ENCODE measurements at regions not wholly inside any gene's neighbourhood (a gene's known extent, or its start where the extent isn't known, plus 50 kb on each side); places are given as distances from the start of the nearest gene placed in this dataset.

DNA sequence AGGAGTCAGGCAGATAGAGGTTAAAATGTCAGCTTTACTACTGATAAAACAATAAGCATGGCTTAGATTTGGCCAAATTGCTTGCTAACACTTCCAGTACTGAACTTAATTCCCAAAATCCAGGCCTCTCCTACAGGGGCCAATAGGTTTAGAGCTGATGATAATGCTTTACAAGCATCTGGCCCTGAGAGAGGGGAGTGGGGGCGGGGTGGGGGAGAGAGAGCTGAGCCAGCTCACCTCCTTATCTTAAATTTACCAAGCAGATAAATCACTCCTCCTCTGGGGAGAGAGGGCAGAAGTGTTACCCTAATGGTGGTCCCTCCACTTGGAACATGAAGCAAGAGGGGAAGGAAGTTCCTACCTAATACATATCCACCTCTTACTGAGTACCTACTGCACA lies 182.2 kb upstream of the CRY1 start:
- Histone ChIP-seq H3K9me3 (ENCODE audit: insufficient read depth in 2 of 2, low read depth in 1 of 2, low read length in 1 of 2) (peaks cover 0 to 3% of the 10 kb centered on the region in 2 experiments; a peak in 1 of 4 replicates), H4K20me1 (replicated peaks in 1 of 2; ENCODE audit: control insufficient read depth in 1 of 2, insufficient read depth in 2 of 2, low read length in 2 of 2) (no peaks in the 10 kb centered on the region), H3K23me2 (ENCODE audit: low read depth, low read length) (peaks cover 3% of the 10 kb centered on the region; the same call in 1 of the 2 replicates), H4K8ac (ENCODE audit: extremely low read depth, insufficient read depth, low read length) (no peak overlapping the region), H3K4me3 (ENCODE audit: extremely low read depth in 1 of 4, insufficient read depth in 2 of 4, low read depth in 3 of 4, low read length in 4 of 4) (no peak overlapping the region), H3K27ac (ENCODE audit: low read depth, low read length) (no peak overlapping the region), H3K56ac (replicated peaks; ENCODE audit: insufficient read length, low read depth, low read length) (no peak overlapping the region), H3K14ac (ENCODE audit: insufficient read length) (no peak overlapping the region), H2BK15ac (ENCODE audit: low read length) (no peak overlapping the region), H2BK5ac (ENCODE audit: low read depth, low read length) (no peak overlapping the region), H2BK12ac (ENCODE audit: low read depth, low read length) (no peak overlapping the region), H3K79me2 (ENCODE audit: control insufficient read depth in 1 of 2, insufficient read depth in 2 of 2, low read length in 2 of 2) (no peaks in the 10 kb centered on the region), H2AK5ac (ENCODE audit: low read depth, low read length) (no peak overlapping the region), H3K4ac (replicated peaks; ENCODE audit: insufficient read length, low read depth, low read length) (no peak overlapping the region), H3K18ac (ENCODE audit: extremely low read depth, low read length) (no peak overlapping the region), H2AFZ (ENCODE audit: low read length) (no peak overlapping the region), H3K9ac (replicated peaks in 1 of 4; ENCODE audit: extremely low read depth in 1 of 4, low read depth in 3 of 4, low read length in 3 of 4) (no peak overlapping the region), H4K91ac (replicated peaks; ENCODE audit: insufficient read length, low read length) (no peak overlapping the region), H3K4me2 (ENCODE audit: insufficient read depth in 1 of 2, low read depth in 2 of 2, low read length in 2 of 2) (no peak overlapping the region), H2BK20ac (ENCODE audit: low read length) (no peak overlapping the region), H2BK120ac (replicated peaks; ENCODE audit: low read depth, low read length) (no peak overlapping the region), H3K79me1 (ENCODE audit: low read depth, low read length) (no peaks in the 10 kb centered on the region), H3K27me3 (replicated peaks in 1 of 4; ENCODE audit: control insufficient read depth in 3 of 4, extremely low read depth in 1 of 4, insufficient read depth in 3 of 4, low read length in 3 of 4) (peaks cover 0 to 1% (median 0%) of the 10 kb centered on the region in 4 experiments; a peak in 1 of 7 replicates), H3K4me1 (replicated peaks in 1 of 4; ENCODE audit: control insufficient read depth in 3 of 4, insufficient read depth in 4 of 4, low read length in 3 of 4) (no peaks in the 10 kb centered on the region), H4K5ac (ENCODE audit: insufficient read length, low read depth, low read length) (no peak overlapping the region), H3K36me3 (ENCODE audit: control insufficient read depth in 2 of 4, insufficient read depth in 4 of 4, low read length in 3 of 4) (no peaks in the 10 kb centered on the region), H3K23ac (ENCODE audit: insufficient read length) (no peak overlapping the region)
- no peak for DNase-seq (ENCODE audit: low read depth in 1 of 2, low spot score in 2 of 2)
- POLR2A ChIA-PET (ENCODE audit: partially characterized antibody): interaction anchor here (0.9 kb wide), 1 partner anchor 35 kb away, joined by 3 read pairs; no protein-coding TSS in a partner anchor
- WGBS, 2 experiments (ENCODE audit: extremely low coverage in 1 of 2, insufficient coverage in 1 of 2, insufficient read length in 1 of 2, insufficient replicate concordance in 2 of 2, low coverage in 1 of 2, low lambda C conversion rate in 2 of 2, missing lambda C conversion rate in 1 of 2): 67% methylated on average over 1 of the region's 1 CpG; no CpG with 5 or more reads in 1 of the 2 experiments
- no peak for FAIRE-seq
- CTCF ChIA-PET (ENCODE audit: partially characterized antibody): interaction anchor here (1.2 kb wide), 1 partner anchor 40 kb away, joined by 3 read pairs; no protein-coding TSS in a partner anchor
- TF ChIP-seq CBX5 (IDR thresholded peaks at IDR 0.05; ENCODE audit: low read depth, low read length): no peak
- no peak for TF ChIP-seq BCL11A (IDR thresholded peaks at IDR 0.05; ENCODE audit: low read depth in 2 of 2, low read length in 2 of 2)
- TF ChIP-seq YY1 (IDR thresholded peaks at IDR 0.05; ENCODE audit: low read depth, low read length): no peak
- TF ChIP-seq JUND (IDR thresholded peaks at IDR 0.05; ENCODE audit: low read length): no peak
- no peak for TF ChIP-seq SP4 (IDR thresholded peaks at IDR 0.05; ENCODE audit: low read length)
- TF ChIP-seq EZH2 (IDR thresholded peaks at IDR 0.05; ENCODE audit: low read depth, low read length, severe bottlenecking): no peak
- TF ChIP-seq RXRA (IDR thresholded peaks at IDR 0.05; ENCODE audit: insufficient read depth, low read depth, low read length): no peak
- no peak for TF ChIP-seq SRF (IDR thresholded peaks at IDR 0.05; ENCODE audit: low read depth, low read length)
- TF ChIP-seq POU5F1 (IDR thresholded peaks at IDR 0.05; ENCODE audit: low read depth, low read length): no peak
- no peak for TF ChIP-seq GABPA (IDR thresholded peaks at IDR 0.05; ENCODE audit: borderline replicate concordance, insufficient read depth, low read length)

Measured in H1 (cell line).